Amygdala (tissue), 56 donors: ENCODE measurements at regions not wholly inside any gene's neighbourhood (a gene's known extent, or its start where the extent isn't known, plus 50 kb on each side); places are given as distances from the start of the nearest gene placed in this dataset.

Experiments used
- DNase-seq, 56 donors: peaks; one replicate each; lab custom pipeline; 2025; lab: John Stamatoyannopoulos, UW

- no peak for DNase-seq
Measured at GRCh38 chr1:91575909-91576519, 75.4 kb downstream of the CDC7 start.

GRCh38 chr1:91578320-91579109 lies 77.9 kb downstream of the CDC7 start:
- DNase-seq, result no peak

- DNase-seq, result no peak
Measured at GRCh38 chr1:91579658-91580228, 79.1 kb downstream of the CDC7 start.

- DNase-seq, result no peak
Measured at GRCh38 chr1:91582431-91582921, 81.8 kb downstream of the CDC7 start.

GRCh38 chr1:91583326-91583755 lies 82.7 kb downstream of the CDC7 start:
- DNase-seq, result no peak

GRCh38 chr1:91584309-91584708 lies 83.7 kb downstream of the CDC7 start:
- no peak for DNase-seq

- no peak for DNase-seq
Measured at GRCh38 chr1:91584878-91585277, 84.2 kb downstream of the CDC7 start.

GRCh38 chr1:91585502-91585901 lies 84.9 kb downstream of the CDC7 start:
- DNase-seq, result no peak

- DNase-seq, result no peak
Measured at GRCh38 chr1:91585982-91586381, 85.3 kb downstream of the CDC7 start.

- no peak for DNase-seq
Measured at GRCh38 chr1:91589437-91589836, 88.8 kb downstream of the CDC7 start.

GRCh38 chr1:91591175-91591974 lies 90.7 kb downstream of the CDC7 start:
- no peak for DNase-seq

- DNase-seq, result no peak
Measured at GRCh38 chr1:91592716-91593477, 92.2 kb downstream of the CDC7 start.

- no peak for DNase-seq
Measured at GRCh38 chr1:91594383-91595055, 93.9 kb downstream of the CDC7 start.

- no peak for DNase-seq
Measured at GRCh38 chr1:91596474-91596873, 95.8 kb downstream of the CDC7 start.

- DNase-seq, result no peak
Measured at GRCh38 chr1:91597215-91597614, 96.6 kb downstream of the CDC7 start.

GRCh38 chr1:91600431-91601337 lies 100.0 kb downstream of the CDC7 start:
- DNase-seq, result no peak

GRCh38 chr1:91601554-91602376 lies 101.1 kb downstream of the CDC7 start:
- DNase-seq, result no peak

- no peak for DNase-seq
Measured at GRCh38 chr1:91603409-91603808, 102.8 kb downstream of the CDC7 start.
